Activated CD4-positive, alpha-beta T cell treated with anti-CD3 and anti-CD28 coated beads for 36 hours (primary cell): ENCODE measurements at regions not wholly inside any gene's neighbourhood (a gene's known extent, or its start where the extent isn't known, plus 50 kb on each side); places are given as distances from the start of the nearest gene placed in this dataset.

Experiments used
- ATAC-seq: fragments of 200-7000 bp; cut with Tn5 transposase; one replicate; pipeline ENCODE4 v1.10.0; 2021; ENCODE audit warnings: mild to moderate bottlenecking, moderate library complexity
- CTCF ChIA-PET: fragments of 350-600 bp; sonication (Branson Sonifier 250); formaldehyde crosslinking; loops from one replicate; lab custom pipeline; 2021; ENCODE audit warnings: antibody characterized with exemption; lab: Charles Lee
- POLR2A ChIA-PET: fragments of 350-600 bp; sonication (Branson Sonifier 250); formaldehyde crosslinking; loops from one replicate; lab custom pipeline; 2021; ENCODE audit warnings: antibody characterized with exemption, inconsistent platforms; lab: Charles Lee
- DNase-seq: peaks from one replicate; pipeline ENCODE4 v3.0.0-alpha.2; 2020
- H3K27ac Mint-ChIP-seq: one replicate; pipeline ENCODE4 v1.8.0; 2021; ENCODE audit warnings: mixed read lengths
- H3K27me3 Mint-ChIP-seq: one replicate; pipeline ENCODE4 v1.8.0; 2021; ENCODE audit warnings: mixed read lengths
- H3K36me3 Mint-ChIP-seq: one replicate; pipeline ENCODE4 v1.8.0; 2021; ENCODE audit warnings: low read depth, mixed read lengths
- H3K4me1 Mint-ChIP-seq: one replicate; pipeline ENCODE4 v1.8.0; 2021; ENCODE audit warnings: mixed read lengths
- H3K4me3 Mint-ChIP-seq: one replicate; pipeline ENCODE4 v1.8.0; 2021; ENCODE audit warnings: mild to moderate bottlenecking, moderate library complexity, mixed read lengths
- H3K9me3 Mint-ChIP-seq: one replicate; pipeline ENCODE4 v1.8.0; 2021; ENCODE audit warnings: low read depth, mixed read lengths
- intact Hi-C, 2 experiments: fragments of 100-400 bp; cut with DNase I in 1 of 2; cut with micrococcal nuclease in 1 of 2; formaldehyde crosslinking; loops; one replicate each; pipeline versions ENCODE4 v1.14.2 to v1.15.1; 2022 to 2024; cut with DNase I, micrococcal nuclease

- peaks cover 7% of the 10 kb centered on the region for H3K9me3 Mint-ChIP-seq
- peak; percentile 69 for ATAC-seq
- peak; percentile 33 for DNase-seq
- H3K27me3 Mint-ChIP-seq = no peaks in the 10 kb centered on the region
- H3K27ac Mint-ChIP-seq = peak overlapping the region; percentile 77
- ChIA-PET CTCF (no interaction called here), POLR2A (interaction anchor here (0.7 kb wide), 1 partner anchor 56 kb away, joined by 5 read pairs; no protein-coding TSS in a partner anchor)
- H3K4me3 Mint-ChIP-seq = no peak overlapping the region
- intact Hi-C loops = no loop called here
- H3K36me3 Mint-ChIP-seq = no peaks in the 10 kb centered on the region
- peaks cover 23% of the 10 kb centered on the region for H3K4me1 Mint-ChIP-seq
Observed at GRCh38 chr13:88622362-88622973, 951.3 kb downstream of the SLITRK5 start.

GRCh38 chr13:88623150-88623549 lies 952.0 kb downstream of the SLITRK5 start:
- no peaks in the 10 kb centered on the region for H3K27me3 Mint-ChIP-seq
- ATAC-seq = no peak
- POLR2A ChIA-PET = interaction anchor here (0.7 kb wide), 1 partner anchor 57 kb away, joined by 5 read pairs; no protein-coding TSS in a partner anchor

GRCh38 chr13:88627071-88627470 lies 955.9 kb downstream of the SLITRK5 start:
- DNase-seq = no peak
- ChIA-PET CTCF (no interaction called here), POLR2A (no interaction called here)
- Mint-ChIP-seq H3K27ac (no peak overlapping the region), H3K27me3 (no peaks in the 10 kb centered on the region), H3K4me3 (no peak overlapping the region), H3K36me3 (no peaks in the 10 kb centered on the region), H3K4me1 (peaks cover 16% of the 10 kb centered on the region), H3K9me3 (peaks cover 11% of the 10 kb centered on the region)
- ATAC-seq = no peak
- intact Hi-C loops = no loop called here

More at GRCh38 chr13:88623150-88623549, 952.0 kb downstream of the SLITRK5 start:
- CTCF ChIA-PET = interaction anchor here (0.6 kb wide), 1 partner anchor 579 kb away, joined by 5 read pairs; no protein-coding TSS in a partner anchor
- peaks cover 24% of the 10 kb centered on the region for H3K4me1 Mint-ChIP-seq
- H3K36me3 Mint-ChIP-seq = no peaks in the 10 kb centered on the region
- DNase-seq = no peak
- peaks cover 7% of the 10 kb centered on the region for H3K9me3 Mint-ChIP-seq
- no peak overlapping the region for H3K4me3 Mint-ChIP-seq
- intact Hi-C loops = no loop called here
- H3K27ac Mint-ChIP-seq = no peak overlapping the region

GRCh38 chr13:88628882-88629281 lies 957.7 kb downstream of the SLITRK5 start:
- Mint-ChIP-seq H3K4me1 (peaks cover 4% of the 10 kb centered on the region), H3K27ac (no peak overlapping the region), H3K27me3 (no peaks in the 10 kb centered on the region), H3K36me3 (no peaks in the 10 kb centered on the region), H3K4me3 (no peak overlapping the region), H3K9me3 (peaks cover 15% of the 10 kb centered on the region)
- ChIA-PET POLR2A (no interaction called here), CTCF (no interaction called here)
- intact Hi-C loops = no loop called here
- no peak for DNase-seq
- ATAC-seq = no peak

- H3K4me1 Mint-ChIP-seq = no peaks in the 10 kb centered on the region
- intact Hi-C loops = no loop called here
- H3K27ac Mint-ChIP-seq = no peak overlapping the region
- no peak for ATAC-seq
- ChIA-PET POLR2A (no interaction called here), CTCF (no interaction called here)
- no peak for DNase-seq
- peaks cover 7% of the 10 kb centered on the region for H3K9me3 Mint-ChIP-seq
- no peaks in the 10 kb centered on the region for H3K27me3 Mint-ChIP-seq
- no peak overlapping the region for H3K4me3 Mint-ChIP-seq
- no peaks in the 10 kb centered on the region for H3K36me3 Mint-ChIP-seq
Observed at GRCh38 chr13:88637935-88638334, 966.8 kb downstream of the SLITRK5 start.

- intact Hi-C loops = no loop called here
- ATAC-seq = no peak
- no peaks in the 10 kb centered on the region for H3K27me3 Mint-ChIP-seq
- peaks cover 13% of the 10 kb centered on the region for H3K9me3 Mint-ChIP-seq
- no peak overlapping the region for H3K27ac Mint-ChIP-seq
- CTCF ChIA-PET = no interaction called here
- no peak overlapping the region for H3K4me3 Mint-ChIP-seq
- POLR2A ChIA-PET = no interaction called here
- no peaks in the 10 kb centered on the region for H3K36me3 Mint-ChIP-seq
- no peaks in the 10 kb centered on the region for H3K4me1 Mint-ChIP-seq
- no peak for DNase-seq
Observed at GRCh38 chr13:88643233-88643632, 972.1 kb downstream of the SLITRK5 start.

- DNase-seq (no peak), ATAC-seq (no peak)
- Mint-ChIP-seq H3K27ac (no peak overlapping the region), H3K4me1 (peaks cover 25% of the 10 kb centered on the region), H3K36me3 (no peaks in the 10 kb centered on the region), H3K9me3 (peaks cover 5% of the 10 kb centered on the region), H3K4me3 (no peak overlapping the region), H3K27me3 (no peaks in the 10 kb centered on the region)
- POLR2A ChIA-PET = no interaction called here
- CTCF ChIA-PET = no interaction called here
- intact Hi-C loops = no loop called here
Observed at GRCh38 chr13:88648598-88649373, 977.6 kb downstream of the SLITRK5 start.

GRCh38 chr13:88649855-88650254 lies 978.7 kb downstream of the SLITRK5 start:
- intact Hi-C loops = no loop called here
- Mint-ChIP-seq H3K36me3 (no peaks in the 10 kb centered on the region), H3K4me3 (no peak overlapping the region), H3K27me3 (no peaks in the 10 kb centered on the region), H3K4me1 (peaks cover 25% of the 10 kb centered on the region), H3K9me3 (peaks cover 5% of the 10 kb centered on the region), H3K27ac (peak overlapping the region; percentile 55)
- no peak for DNase-seq
- ChIA-PET CTCF (no interaction called here), POLR2A (no interaction called here)
- no peak for ATAC-seq

- Mint-ChIP-seq H3K4me3 (no peak overlapping the region), H3K4me1 (peaks cover 25% of the 10 kb centered on the region), H3K27me3 (no peaks in the 10 kb centered on the region), H3K36me3 (no peaks in the 10 kb centered on the region), H3K27ac (no peak overlapping the region), H3K9me3 (peaks cover 4% of the 10 kb centered on the region)
- POLR2A ChIA-PET = no interaction called here
- ATAC-seq = peak; percentile 58
- intact Hi-C loops = no loop called here
- CTCF ChIA-PET = no interaction called here
- peak; percentile 5 for DNase-seq
Observed at GRCh38 chr13:88651531-88651930, 980.4 kb downstream of the SLITRK5 start.

- Mint-ChIP-seq H3K4me1 (peaks cover 11% of the 10 kb centered on the region), H3K36me3 (peaks cover 2% of the 10 kb centered on the region), H3K4me3 (no peak overlapping the region), H3K27me3 (no peaks in the 10 kb centered on the region), H3K9me3 (peaks cover 10% of the 10 kb centered on the region), H3K27ac (no peak overlapping the region)
- ATAC-seq = no peak
- intact Hi-C loops = no loop called here
- no peak for DNase-seq
- ChIA-PET CTCF (interaction anchor here (0.7 kb wide), 1 partner anchor 156 kb away, joined by 3 read pairs; no protein-coding TSS in a partner anchor), POLR2A (no interaction called here)
Observed at GRCh38 chr13:88656751-88657150, 985.6 kb downstream of the SLITRK5 start.

GRCh38 chr13:88670509-88670908 lies 999.3 kb downstream of the SLITRK5 start:
- Mint-ChIP-seq H3K27me3 (no peaks in the 10 kb centered on the region), H3K9me3 (peaks cover 2% of the 10 kb centered on the region), H3K36me3 (no peaks in the 10 kb centered on the region), H3K4me3 (no peak overlapping the region), H3K4me1 (no peaks in the 10 kb centered on the region), H3K27ac (no peak overlapping the region)
- no peak for ATAC-seq
- DNase-seq = no peak
- intact Hi-C loops = no loop called here
- CTCF ChIA-PET = interaction anchor here (0.7 kb wide), 1 partner anchor 18 kb away, joined by 3 read pairs; no protein-coding TSS in a partner anchor
- POLR2A ChIA-PET = no interaction called here

- ChIA-PET POLR2A (no interaction called here), CTCF (no interaction called here)
- intact Hi-C loops = no loop called here
- H3K36me3 Mint-ChIP-seq = no peaks in the 10 kb centered on the region
- H3K27ac Mint-ChIP-seq = no peak overlapping the region
- no peak overlapping the region for H3K4me3 Mint-ChIP-seq
- DNase-seq (no peak), ATAC-seq (no peak)
- no peaks in the 10 kb centered on the region for H3K27me3 Mint-ChIP-seq
- peaks cover 2% of the 10 kb centered on the region for H3K9me3 Mint-ChIP-seq
- no peaks in the 10 kb centered on the region for H3K4me1 Mint-ChIP-seq
Observed at GRCh38 chr13:88674841-88675240, 1003.7 kb downstream of the SLITRK5 start.
